ENCODE measurements at regions not wholly inside any gene's neighbourhood (a gene's known extent, or its start where the extent isn't known, plus 50 kb on each side); places are given as distances from the start of the nearest gene placed in this dataset.

DNA sequence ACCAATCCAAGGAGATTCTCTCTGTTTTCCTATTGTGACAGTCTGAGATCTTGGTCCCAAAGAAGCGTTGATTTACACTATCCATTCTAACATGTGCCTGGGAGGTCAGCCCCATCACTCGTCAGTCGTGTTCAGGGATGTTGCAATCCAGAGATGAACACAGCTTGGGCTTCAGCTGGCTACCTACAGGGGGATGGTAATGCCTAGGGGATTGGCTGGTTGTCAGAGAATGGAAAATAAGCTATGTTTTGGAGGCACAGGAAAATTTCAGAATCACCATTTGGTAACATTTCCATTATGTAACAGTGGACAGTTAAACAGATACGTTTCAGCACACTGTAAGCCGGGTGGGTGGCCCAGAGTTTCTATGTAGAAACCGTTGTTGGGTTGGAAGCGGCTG is 147.1 kb upstream of the RALGAPA2 start:
- Histone ChIP-seq H3K36me3 (no peaks in the 10 kb centered on the region), H3K4me3 (replicated peaks in 1 of 3) (no peak overlapping the region), H3K27me3 (no peaks in the 10 kb centered on the region), H3K4me1 (no peaks in the 10 kb centered on the region), H3K27ac (no peak overlapping the region), H3K9me3 (no peaks in the 10 kb centered on the region)
- intact Hi-C loops (cut with DNase I), result no loop called here
- 73 to 75% methylated on average over 7 of the region's 7 CpGs for WGBS, 2 donors
- DNase-seq, result no peak
- TF ChIP-seq, protein P1, sequence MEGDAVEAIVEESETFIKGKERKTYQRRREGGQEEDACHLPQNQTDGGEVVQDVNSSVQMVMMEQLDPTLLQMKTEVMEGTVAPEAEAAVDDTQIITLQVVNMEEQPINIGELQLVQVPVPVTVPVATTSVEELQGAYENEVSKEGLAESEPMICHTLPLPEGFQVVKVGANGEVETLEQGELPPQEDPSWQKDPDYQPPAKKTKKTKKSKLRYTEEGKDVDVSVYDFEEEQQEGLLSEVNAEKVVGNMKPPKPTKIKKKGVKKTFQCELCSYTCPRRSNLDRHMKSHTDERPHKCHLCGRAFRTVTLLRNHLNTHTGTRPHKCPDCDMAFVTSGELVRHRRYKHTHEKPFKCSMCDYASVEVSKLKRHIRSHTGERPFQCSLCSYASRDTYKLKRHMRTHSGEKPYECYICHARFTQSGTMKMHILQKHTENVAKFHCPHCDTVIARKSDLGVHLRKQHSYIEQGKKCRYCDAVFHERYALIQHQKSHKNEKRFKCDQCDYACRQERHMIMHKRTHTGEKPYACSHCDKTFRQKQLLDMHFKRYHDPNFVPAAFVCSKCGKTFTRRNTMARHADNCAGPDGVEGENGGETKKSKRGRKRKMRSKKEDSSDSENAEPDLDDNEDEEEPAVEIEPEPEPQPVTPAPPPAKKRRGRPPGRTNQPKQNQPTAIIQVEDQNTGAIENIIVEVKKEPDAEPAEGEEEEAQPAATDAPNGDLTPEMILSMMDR (IDR thresholded peaks at IDR 0.05), result no peak
- no peak for TF ChIP-seq POLR2A (IDR thresholded peaks at IDR 0.05)

DNA sequence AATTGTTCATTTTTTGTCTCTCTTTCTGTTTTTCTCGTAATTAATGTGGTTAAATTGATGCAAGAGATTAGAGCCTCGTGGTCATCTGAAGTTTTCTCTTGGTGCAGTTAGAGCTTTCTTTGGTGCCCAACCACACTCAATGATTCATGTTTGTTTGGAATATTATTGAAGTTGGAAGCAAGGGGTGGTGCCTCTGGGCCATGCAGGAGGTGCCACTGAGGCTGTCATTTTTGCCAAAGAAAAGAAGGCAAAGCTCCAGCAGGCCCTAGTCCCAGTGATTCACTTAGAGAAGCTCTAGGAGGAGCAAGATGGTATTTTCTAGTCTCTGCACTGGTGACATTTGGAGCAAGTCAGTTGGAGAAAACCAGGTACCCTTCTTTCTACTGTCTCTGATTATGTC is 144.5 kb upstream of the RALGAPA2 start:
- WGBS, 2 donors, result 72 to 78% methylated on average over 2 of the region's 2 CpGs
- DNase-seq, result no peak
- H3K4me3 ChIP-seq (replicated peaks in 1 of 3), result no peak overlapping the region
- no peaks in the 10 kb centered on the region for H3K36me3 ChIP-seq
- intact Hi-C loops (cut with DNase I), result no loop called here
- H3K9me3 ChIP-seq, result no peaks in the 10 kb centered on the region
- no peaks in the 10 kb centered on the region for H3K27me3 ChIP-seq
- no peak overlapping the region for H3K27ac ChIP-seq
- no peaks in the 10 kb centered on the region for H3K4me1 ChIP-seq
- TF ChIP-seq POLR2A (IDR thresholded peaks at IDR 0.05), result no peak
- TF ChIP-seq, protein P1 (IDR thresholded peaks at IDR 0.05), result no peak

DNA sequence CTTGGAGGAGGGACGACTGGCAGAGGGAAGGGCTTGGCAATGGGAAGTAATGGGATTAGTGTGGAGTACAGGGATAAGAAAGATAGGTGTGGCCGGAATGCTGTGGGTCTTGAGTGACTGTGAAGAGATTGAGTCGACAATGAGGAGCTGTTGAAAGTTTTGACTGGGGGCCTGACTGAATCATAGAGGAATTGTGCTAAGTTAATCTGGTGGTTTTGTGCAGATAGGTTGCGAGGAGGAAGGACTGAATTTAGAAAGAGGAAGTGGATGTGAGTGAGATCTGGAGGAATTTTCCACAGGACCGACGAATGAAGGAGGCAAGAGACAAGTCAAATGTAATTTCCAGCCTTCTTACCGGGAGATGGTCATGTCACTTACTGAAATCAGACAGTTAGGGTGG is 143.9 kb upstream of the RALGAPA2 start:
- Histone ChIP-seq H3K36me3 (no peaks in the 10 kb centered on the region), H3K9me3 (no peaks in the 10 kb centered on the region), H3K27me3 (no peaks in the 10 kb centered on the region), H3K4me1 (no peaks in the 10 kb centered on the region), H3K27ac (no peak overlapping the region), H3K4me3 (replicated peaks in 1 of 3) (no peak overlapping the region)
- no peak for TF ChIP-seq POLR2A (IDR thresholded peaks at IDR 0.05)
- TF ChIP-seq, protein P1 (IDR thresholded peaks at IDR 0.05), result no peak
- WGBS, 2 donors, result 70 to 80% methylated on average over 7 of the region's 7 CpGs
- DNase-seq, result no peak
- intact Hi-C loops (cut with DNase I), result no loop called here

DNA sequence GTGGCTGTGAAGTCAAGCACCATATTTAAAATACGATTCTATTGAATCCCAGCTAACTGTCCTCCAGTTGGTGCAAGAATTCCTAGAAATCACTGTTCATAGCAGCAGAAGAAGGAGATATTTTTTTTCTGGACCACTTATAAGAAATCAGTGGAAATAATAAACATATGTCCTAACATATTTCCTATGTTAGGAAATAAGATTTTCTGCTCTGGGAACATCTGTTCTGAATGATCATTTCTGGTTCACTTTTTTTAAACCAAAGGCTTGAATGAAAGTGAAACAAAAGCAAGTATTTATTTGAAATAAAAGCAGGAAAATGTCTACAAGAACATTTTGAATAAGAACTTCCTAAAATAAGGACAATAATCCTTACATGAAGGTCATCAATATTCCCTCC is 138.9 kb upstream of the RALGAPA2 start:
- intact Hi-C loops (cut with DNase I), result no loop called here
- TF ChIP-seq, protein P1 (IDR thresholded peaks at IDR 0.05), result no peak
- no peak for TF ChIP-seq POLR2A (IDR thresholded peaks at IDR 0.05)
- WGBS, 2 donors, result 79 to 86% methylated on average over 1 of the region's 1 CpG

DNA sequence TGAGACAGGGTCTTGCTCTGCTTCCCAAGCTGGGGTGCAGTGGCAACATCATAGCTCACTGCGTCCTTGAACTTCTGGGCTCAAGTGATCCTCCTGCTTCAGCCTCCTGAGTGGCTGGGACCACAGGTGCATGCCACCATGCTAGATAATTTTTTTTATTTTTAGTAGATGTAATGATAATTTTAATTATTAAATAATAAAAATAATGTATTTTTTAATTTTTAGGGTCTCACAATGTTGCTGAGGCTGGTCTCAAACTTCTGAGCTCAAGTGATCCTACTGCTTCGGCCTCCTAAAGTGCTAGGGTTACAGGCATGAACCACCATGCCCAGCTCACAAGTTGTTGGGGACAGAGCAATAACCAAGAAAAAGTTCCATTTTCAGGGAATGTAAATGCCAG is 138.0 kb upstream of the RALGAPA2 start:
- no peak overlapping the region for H3K4me3 ChIP-seq (replicated peaks in 1 of 3)
- H3K27ac ChIP-seq, result no peak overlapping the region
- no peaks in the 10 kb centered on the region for H3K36me3 ChIP-seq
- H3K4me1 ChIP-seq, result no peaks in the 10 kb centered on the region
- DNase-seq, result no peak
- 91 to 99% methylated on average over 2 of the region's 2 CpGs for WGBS, 2 donors
- H3K9me3 ChIP-seq, result no peaks in the 10 kb centered on the region
- intact Hi-C loops (cut with DNase I), result no loop called here
- TF ChIP-seq, protein P1 (IDR thresholded peaks at IDR 0.05), result no peak
- no peak for TF ChIP-seq POLR2A (IDR thresholded peaks at IDR 0.05)
- no peaks in the 10 kb centered on the region for H3K27me3 ChIP-seq

More for the DNA sequence above, 138.9 kb upstream of the RALGAPA2 start:
- Histone ChIP-seq H3K4me3 (replicated peaks in 1 of 3) (no peak overlapping the region), H3K27me3 (no peaks in the 10 kb centered on the region), H3K9me3 (no peaks in the 10 kb centered on the region), H3K4me1 (no peaks in the 10 kb centered on the region), H3K36me3 (no peaks in the 10 kb centered on the region), H3K27ac (no peak overlapping the region)
- DNase-seq, result no peak

Data from thyroid gland (tissue), 4 donors.